ENCODE measurements at regions not wholly inside any gene's neighbourhood (a gene's known extent, or its start where the extent isn't known, plus 50 kb on each side); places are given as distances from the start of the nearest gene placed in this dataset.
"Not testable (repeated sequence)": the region's sequence is repeated elsewhere in the genome, so short reads cannot be mapped to it uniquely, and the experiment has no call there.

- H3K4me1 ChIP-seq (ENCODE audit: control insufficient read depth in 1 of 2, extremely low read depth in 1 of 2, insufficient read depth in 2 of 2, low read length in 2 of 2): no peaks in the 10 kb centered on the region
- no peak overlapping the region for H3K4me3 Mint-ChIP-seq
- no peaks in the 10 kb centered on the region for H3K36me3 ChIP-seq (ENCODE audit: control insufficient read depth in 2 of 2, extremely low read depth in 1 of 2, insufficient read depth in 1 of 2, low read length in 1 of 2)
- ChIA-PET CTCF (no interaction called here), POLR2A (no interaction called here)
- no peak for DNase-seq
- H3K4me1 Mint-ChIP-seq: no peaks in the 10 kb centered on the region
- no peak overlapping the region for H3K4me3 ChIP-seq (ENCODE audit: control insufficient read depth in 1 of 2, extremely low read depth in 1 of 2, low read length in 1 of 2)
- peaks cover 0 to 8% (median 4%) of the 10 kb centered on the region in 3 donors for H3K9me3 Mint-ChIP-seq
- H3K27ac ChIP-seq (ENCODE audit: low read length): no peak overlapping the region
- no peaks in the 10 kb centered on the region for H3K27me3 ChIP-seq (replicated peaks in 1 of 2; ENCODE audit: control insufficient read depth in 2 of 2, extremely low read depth in 1 of 2, insufficient read depth in 2 of 2, low read length in 1 of 2)
- no peaks in the 10 kb centered on the region for H3K9me3 ChIP-seq
- no peak for ATAC-seq (replicated peaks in 1 of 4)
- H3K27ac Mint-ChIP-seq: no peak overlapping the region
- whole genome bisulfite sequencing (ENCODE audit: insufficient coverage): no CpG with 5 or more reads among the region's 6 CpGs
- no peaks in the 10 kb centered on the region for H3K36me3 Mint-ChIP-seq
- H3K27me3 Mint-ChIP-seq: no peaks in the 10 kb centered on the region
Observed at GRCh38 chr21:16125274-16125673, 395.5 kb downstream of the USP25 start.

- H3K4me3 Mint-ChIP-seq; H3K4me1 ChIP-seq (ENCODE audit: control insufficient read depth in 1 of 2, extremely low read depth in 1 of 2, insufficient read depth in 2 of 2, low read length in 2 of 2); H3K27ac ChIP-seq (ENCODE audit: low read length); DNase-seq; ATAC-seq (replicated peaks in 1 of 4); H3K27ac Mint-ChIP-seq; H3K36me3 Mint-ChIP-seq; H3K36me3 ChIP-seq (ENCODE audit: control insufficient read depth in 2 of 2, extremely low read depth in 1 of 2, insufficient read depth in 1 of 2, low read length in 1 of 2); H3K27me3 ChIP-seq (replicated peaks in 1 of 2; ENCODE audit: control insufficient read depth in 2 of 2, extremely low read depth in 1 of 2, insufficient read depth in 2 of 2, low read length in 1 of 2); H3K9me3 ChIP-seq; CTCF ChIA-PET; POLR2A ChIA-PET; H3K4me3 ChIP-seq (ENCODE audit: control insufficient read depth in 1 of 2, extremely low read depth in 1 of 2, low read length in 1 of 2); H3K27me3 Mint-ChIP-seq; H3K4me1 Mint-ChIP-seq: not testable (repeated sequence)
- H3K9me3 Mint-ChIP-seq: peaks cover 6 to 22% (median 14%) of the 10 kb centered on the region in 3 donors
- WGBS (ENCODE audit: insufficient coverage): 92% methylated on average over 7 of the region's 8 CpGs
Observed at GRCh38 chr21:16132453-16132852, 402.7 kb downstream of the USP25 start.

DNA sequence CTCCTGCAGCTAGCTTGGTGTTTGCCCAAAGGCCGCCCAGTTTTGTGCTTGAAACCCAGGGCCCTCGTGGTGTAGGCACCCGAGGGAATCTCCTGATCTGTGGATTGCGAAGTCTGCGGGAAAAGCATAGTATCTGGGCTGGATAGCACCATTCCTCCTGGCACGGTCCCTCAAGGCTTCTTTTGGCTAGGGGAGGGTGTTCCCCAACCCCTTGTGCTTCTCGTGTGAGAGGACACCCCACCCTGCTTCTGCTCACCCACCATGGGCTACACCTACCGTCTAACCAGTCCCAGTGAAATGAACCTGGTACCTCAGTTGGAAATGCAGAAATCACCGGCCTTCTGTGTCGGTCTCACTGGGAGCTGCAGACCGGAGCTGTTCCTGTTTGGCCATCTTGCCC, 403.5 kb downstream of the USP25 start:
- CTCF ChIA-PET: no interaction called here
- no peak for DNase-seq
- no peaks in the 10 kb centered on the region for H3K4me1 Mint-ChIP-seq
- Histone ChIP-seq H3K27ac (ENCODE audit: low read length) (no peak overlapping the region), H3K36me3 (ENCODE audit: control insufficient read depth in 2 of 2, extremely low read depth in 1 of 2, insufficient read depth in 1 of 2, low read length in 1 of 2) (no peaks in the 10 kb centered on the region), H3K27me3 (replicated peaks in 1 of 2; ENCODE audit: control insufficient read depth in 2 of 2, extremely low read depth in 1 of 2, insufficient read depth in 2 of 2, low read length in 1 of 2) (peaks cover 0 to 4% of the 10 kb centered on the region in 2 experiments), H3K4me1 (ENCODE audit: control insufficient read depth in 1 of 2, extremely low read depth in 1 of 2, insufficient read depth in 2 of 2, low read length in 2 of 2) (no peaks in the 10 kb centered on the region), H3K4me3 (ENCODE audit: control insufficient read depth in 1 of 2, extremely low read depth in 1 of 2, low read length in 1 of 2) (no peak overlapping the region), H3K9me3 (no peaks in the 10 kb centered on the region)
- POLR2A ChIA-PET: no interaction called here
- H3K27ac Mint-ChIP-seq: no peak overlapping the region
- H3K36me3 Mint-ChIP-seq: no peaks in the 10 kb centered on the region
- WGBS (ENCODE audit: insufficient coverage): 93% methylated on average over 9 of the region's 11 CpGs
- no peak overlapping the region for H3K4me3 Mint-ChIP-seq
- ATAC-seq (replicated peaks in 1 of 4): no peak
- H3K27me3 Mint-ChIP-seq: peaks cover 0 to 4% of the 10 kb centered on the region in 2 donors
- peaks cover 6 to 22% (median 14%) of the 10 kb centered on the region in 3 donors for H3K9me3 Mint-ChIP-seq

DNA sequence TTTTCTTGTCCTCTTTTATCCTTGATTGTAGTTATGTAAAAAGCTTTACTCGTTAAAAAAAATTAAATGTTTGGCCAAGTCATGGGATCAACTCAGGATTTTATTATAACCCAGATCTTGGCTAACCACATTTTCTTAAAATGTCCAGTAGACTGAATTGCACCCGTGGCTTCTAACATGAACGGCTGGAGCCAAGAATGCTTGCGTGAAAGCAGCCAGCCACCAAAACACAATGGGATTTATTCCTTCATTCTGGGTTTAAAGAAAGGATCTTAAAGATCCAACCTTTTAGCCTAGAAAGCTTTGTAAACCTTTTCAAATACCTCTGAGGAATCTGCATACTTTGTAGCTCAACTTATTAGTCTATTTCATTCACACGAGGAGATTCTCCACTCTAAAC, 404.4 kb downstream of the USP25 start:
- H3K27me3 Mint-ChIP-seq: peaks cover 0 to 4% of the 10 kb centered on the region in 2 donors
- no peak overlapping the region for H3K4me3 ChIP-seq (ENCODE audit: control insufficient read depth in 1 of 2, extremely low read depth in 1 of 2, low read length in 1 of 2)
- DNase-seq (no peak), ATAC-seq (replicated peaks in 1 of 4) (no peak)
- no peaks in the 10 kb centered on the region for H3K36me3 Mint-ChIP-seq
- H3K9me3 Mint-ChIP-seq: peaks cover 6 to 22% (median 14%) of the 10 kb centered on the region in 3 donors
- H3K9me3 ChIP-seq: no peaks in the 10 kb centered on the region
- no peak overlapping the region for H3K27ac Mint-ChIP-seq
- no peak overlapping the region for H3K4me3 Mint-ChIP-seq
- H3K4me1 ChIP-seq (ENCODE audit: control insufficient read depth in 1 of 2, extremely low read depth in 1 of 2, insufficient read depth in 2 of 2, low read length in 2 of 2): no peaks in the 10 kb centered on the region
- no peaks in the 10 kb centered on the region for H3K4me1 Mint-ChIP-seq
- peaks cover 0 to 4% of the 10 kb centered on the region in 2 experiments for H3K27me3 ChIP-seq (replicated peaks in 1 of 2; ENCODE audit: control insufficient read depth in 2 of 2, extremely low read depth in 1 of 2, insufficient read depth in 2 of 2, low read length in 1 of 2)
- POLR2A ChIA-PET: no interaction called here
- no peak overlapping the region for H3K27ac ChIP-seq (ENCODE audit: low read length)
- CTCF ChIA-PET: no interaction called here
- no peaks in the 10 kb centered on the region for H3K36me3 ChIP-seq (ENCODE audit: control insufficient read depth in 2 of 2, extremely low read depth in 1 of 2, insufficient read depth in 1 of 2, low read length in 1 of 2)
- WGBS (ENCODE audit: insufficient coverage): no CpG with 5 or more reads among the region's 5 CpGs

DNA sequence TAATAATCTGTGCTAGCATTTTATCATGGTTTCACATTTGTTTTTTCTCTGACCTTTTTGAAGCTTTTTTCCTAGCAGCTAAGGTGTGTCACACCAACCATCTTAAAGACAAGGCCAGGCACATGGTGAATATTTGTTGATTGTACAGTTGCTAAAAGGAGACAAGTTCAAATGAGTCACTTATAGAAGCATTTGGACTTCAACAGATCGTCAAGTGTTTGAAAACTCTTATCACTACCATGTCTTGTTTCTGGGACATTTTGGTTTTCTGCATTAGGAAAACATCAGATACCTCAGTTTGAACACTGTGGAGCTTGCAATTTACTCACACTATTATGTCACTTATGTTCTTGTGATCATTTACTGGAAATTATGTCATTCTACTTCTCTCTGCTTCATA, 407.3 kb downstream of the USP25 start:
- peaks cover 0 to 4% of the 10 kb centered on the region in 2 donors for H3K27me3 Mint-ChIP-seq
- ChIA-PET POLR2A (no interaction called here), CTCF (no interaction called here)
- H3K4me3 ChIP-seq (ENCODE audit: control insufficient read depth in 1 of 2, extremely low read depth in 1 of 2, low read length in 1 of 2): no peak overlapping the region
- no peaks in the 10 kb centered on the region for H3K36me3 Mint-ChIP-seq
- H3K4me3 Mint-ChIP-seq: no peak overlapping the region
- no peaks in the 10 kb centered on the region for H3K9me3 ChIP-seq
- no peaks in the 10 kb centered on the region for H3K4me1 ChIP-seq (ENCODE audit: control insufficient read depth in 1 of 2, extremely low read depth in 1 of 2, insufficient read depth in 2 of 2, low read length in 2 of 2)
- ATAC-seq (replicated peaks in 1 of 4) (no peak), DNase-seq (no peak)
- no peaks in the 10 kb centered on the region for H3K9me3 Mint-ChIP-seq
- no peaks in the 10 kb centered on the region for H3K36me3 ChIP-seq (ENCODE audit: control insufficient read depth in 2 of 2, extremely low read depth in 1 of 2, insufficient read depth in 1 of 2, low read length in 1 of 2)
- H3K27ac Mint-ChIP-seq: no peak overlapping the region
- H3K27ac ChIP-seq (ENCODE audit: low read length): no peak overlapping the region
- H3K4me1 Mint-ChIP-seq: no peaks in the 10 kb centered on the region
- no CpG with 5 or more reads among the region's 1 CpG for WGBS (ENCODE audit: insufficient coverage)
- H3K27me3 ChIP-seq (replicated peaks in 1 of 2; ENCODE audit: control insufficient read depth in 2 of 2, extremely low read depth in 1 of 2, insufficient read depth in 2 of 2, low read length in 1 of 2): peaks cover 0 to 4% of the 10 kb centered on the region in 2 experiments

DNA sequence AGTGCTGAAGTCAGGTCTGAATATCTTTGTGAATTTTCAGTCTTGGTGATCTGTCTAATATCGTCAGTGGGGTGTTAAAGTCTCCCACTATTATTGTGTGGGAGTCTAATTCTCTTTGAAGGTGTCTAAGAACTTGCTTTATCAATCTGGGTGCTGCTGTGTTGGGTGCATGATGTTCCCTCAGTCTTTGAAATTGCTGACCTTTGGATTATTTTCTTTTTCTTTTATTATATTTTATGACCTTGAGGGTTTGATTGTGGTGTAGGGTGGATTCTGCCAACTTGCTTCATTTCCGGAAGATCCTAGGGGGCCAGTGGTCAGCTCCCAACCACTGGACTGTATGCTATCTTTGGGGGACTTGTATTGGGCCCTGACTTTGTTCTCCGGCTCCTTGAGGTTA, 415.3 kb downstream of the USP25 start:
- WGBS (ENCODE audit: insufficient coverage): 100% methylated on average over 2 of the region's 3 CpGs
- ChIA-PET CTCF (no interaction called here), POLR2A (no interaction called here)
- H3K9me3 ChIP-seq: no peaks in the 10 kb centered on the region
- H3K4me3 ChIP-seq (ENCODE audit: control insufficient read depth in 1 of 2, extremely low read depth in 1 of 2, low read length in 1 of 2): no peak overlapping the region
- DNase-seq (no peak), ATAC-seq (replicated peaks in 1 of 4) (no peak)
- no peak overlapping the region for H3K27ac ChIP-seq (ENCODE audit: low read length)
- H3K27me3 ChIP-seq (replicated peaks in 1 of 2; ENCODE audit: control insufficient read depth in 2 of 2, extremely low read depth in 1 of 2, insufficient read depth in 2 of 2, low read length in 1 of 2): no peaks in the 10 kb centered on the region
- no peaks in the 10 kb centered on the region for H3K4me1 Mint-ChIP-seq
- no peaks in the 10 kb centered on the region for H3K36me3 Mint-ChIP-seq
- H3K4me3 Mint-ChIP-seq: no peak overlapping the region
- H3K9me3 Mint-ChIP-seq: peaks cover 0 to 7% (median 2%) of the 10 kb centered on the region in 3 donors
- H3K36me3 ChIP-seq (ENCODE audit: control insufficient read depth in 2 of 2, extremely low read depth in 1 of 2, insufficient read depth in 1 of 2, low read length in 1 of 2): no peaks in the 10 kb centered on the region
- H3K27ac Mint-ChIP-seq: no peak overlapping the region
- no peaks in the 10 kb centered on the region for H3K4me1 ChIP-seq (ENCODE audit: control insufficient read depth in 1 of 2, extremely low read depth in 1 of 2, insufficient read depth in 2 of 2, low read length in 2 of 2)
- H3K27me3 Mint-ChIP-seq: peaks cover 3% of the 10 kb centered on the region in 2 donors

GRCh38 chr21:16145479-16145878, 415.7 kb downstream of the USP25 start:
- Histone ChIP-seq H3K4me3 (ENCODE audit: control insufficient read depth in 1 of 2, extremely low read depth in 1 of 2, low read length in 1 of 2) (no peak overlapping the region), H3K27ac (ENCODE audit: low read length) (no peak overlapping the region), H3K27me3 (replicated peaks in 1 of 2; ENCODE audit: control insufficient read depth in 2 of 2, extremely low read depth in 1 of 2, insufficient read depth in 2 of 2, low read length in 1 of 2) (no peaks in the 10 kb centered on the region), H3K4me1 (ENCODE audit: control insufficient read depth in 1 of 2, extremely low read depth in 1 of 2, insufficient read depth in 2 of 2, low read length in 2 of 2) (no peaks in the 10 kb centered on the region), H3K36me3 (ENCODE audit: control insufficient read depth in 2 of 2, extremely low read depth in 1 of 2, insufficient read depth in 1 of 2, low read length in 1 of 2) (no peaks in the 10 kb centered on the region), H3K9me3 (no peaks in the 10 kb centered on the region)
- no peak for DNase-seq
- ATAC-seq (replicated peaks in 1 of 4): no peak
- Mint-ChIP-seq H3K4me1 (no peaks in the 10 kb centered on the region), H3K27me3 (peaks cover 3% of the 10 kb centered on the region in 2 donors), H3K4me3 (no peak overlapping the region), H3K36me3 (no peaks in the 10 kb centered on the region), H3K9me3 (peaks cover 0 to 7% (median 2%) of the 10 kb centered on the region in 3 donors), H3K27ac (no peak overlapping the region)
- POLR2A ChIA-PET: no interaction called here
- CTCF ChIA-PET: no interaction called here
- WGBS (ENCODE audit: insufficient coverage): 90% methylated on average over 6 of the region's 7 CpGs

Measured in T-cell (primary cell).